OCI-M1 (cell line): ENCODE measurements at regions not wholly inside any gene's neighbourhood (a gene's known extent, or its start where the extent isn't known, plus 50 kb on each side); places are given as distances from the start of the nearest gene placed in this dataset.

Source experiments
- DNase-seq: peaks from one replicate; lab custom pipeline; 2025; lab: John Stamatoyannopoulos, UW

GRCh38 chr4:53644607-53645006 is 53.3 kb upstream of the LNX1 start:
- DNase-seq, result no peak
